Bronchial epithelial cell (primary cell): ENCODE measurements at regions not wholly inside any gene's neighbourhood (a gene's known extent, or its start where the extent isn't known, plus 50 kb on each side); places are given as distances from the start of the nearest gene placed in this dataset.

Experiments used
- DNase-seq: peaks from one replicate; pipeline ENCODE4 v3.0.0-alpha.2; 2010; ENCODE audit warnings: low read depth
- FAIRE-seq: peaks from 2 replicates; lab custom pipeline; 2011; peaks lifted over from hg19 to GRCh38; lab: Jason Lieb, UNC
- H3K27me3 ChIP-seq: 2 replicates; pipeline ENCODE4 v1.5.1; 2011; ENCODE audit warnings: low read length; ENCODE audit not compliant: control insufficient read depth, insufficient read depth
- H3K36me3 ChIP-seq: 2 replicates; pipeline ENCODE4 v1.5.1; 2011; ENCODE audit warnings: low read length; ENCODE audit not compliant: control insufficient read depth, insufficient read depth
- H3K4me3 ChIP-seq: 2 replicates; pipeline ENCODE4 v1.5.1; 2011; ENCODE audit warnings: mild to moderate bottlenecking, low read depth, low read length, control low read depth
- CTCF ChIP-seq: IDR thresholded peaks from 2 replicates; pipeline ENCODE4 v1.5.1; 2011; ENCODE audit warnings: mild to moderate bottlenecking, moderate library complexity, low read length, control low read depth, inconsistent platforms; ENCODE audit not compliant: insufficient read depth, severe bottlenecking

GRCh38 chr18:14941792-14942191, 193.8 kb downstream of the ANKRD30B start:
- H3K27me3 ChIP-seq, result no peaks in the 10 kb centered on the region
- no peak for DNase-seq
- no peak overlapping the region for H3K4me3 ChIP-seq
- FAIRE-seq, result no peak
- no peaks in the 10 kb centered on the region for H3K36me3 ChIP-seq
- no peak for TF ChIP-seq CTCF

DNA sequence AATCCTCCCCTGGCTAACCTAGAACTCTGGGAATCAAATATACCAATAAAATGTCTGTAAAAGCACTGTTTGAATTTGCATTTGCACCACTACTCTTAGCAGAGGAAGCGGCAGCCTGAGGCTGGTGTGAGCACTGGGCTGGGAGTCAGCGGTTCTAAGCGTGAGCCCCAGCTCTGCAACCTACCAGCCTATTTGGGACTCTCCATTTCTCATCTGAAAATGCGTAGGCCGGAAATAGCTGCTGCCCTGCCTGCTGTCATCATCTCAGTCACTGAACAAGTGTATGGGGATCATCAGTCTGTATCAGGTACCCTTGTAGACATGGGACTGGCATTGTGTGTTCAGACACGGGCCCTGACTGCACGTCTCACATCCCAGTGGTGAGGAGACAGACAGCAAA, 194.3 kb downstream of the ANKRD30B start:
- TF ChIP-seq CTCF, result no peak
- no peak for FAIRE-seq
- H3K27me3 ChIP-seq, result no peaks in the 10 kb centered on the region
- H3K4me3 ChIP-seq, result no peak overlapping the region
- no peaks in the 10 kb centered on the region for H3K36me3 ChIP-seq
- no peak for DNase-seq

- DNase-seq (no peak), FAIRE-seq (no peak)
- Histone ChIP-seq H3K27me3 (no peaks in the 10 kb centered on the region), H3K36me3 (no peaks in the 10 kb centered on the region), H3K4me3 (no peak overlapping the region)
- no peak for TF ChIP-seq CTCF
These were observed 195.5 kb downstream of the ANKRD30B start for GRCh38 chr18:14943486-14943885.

DNA sequence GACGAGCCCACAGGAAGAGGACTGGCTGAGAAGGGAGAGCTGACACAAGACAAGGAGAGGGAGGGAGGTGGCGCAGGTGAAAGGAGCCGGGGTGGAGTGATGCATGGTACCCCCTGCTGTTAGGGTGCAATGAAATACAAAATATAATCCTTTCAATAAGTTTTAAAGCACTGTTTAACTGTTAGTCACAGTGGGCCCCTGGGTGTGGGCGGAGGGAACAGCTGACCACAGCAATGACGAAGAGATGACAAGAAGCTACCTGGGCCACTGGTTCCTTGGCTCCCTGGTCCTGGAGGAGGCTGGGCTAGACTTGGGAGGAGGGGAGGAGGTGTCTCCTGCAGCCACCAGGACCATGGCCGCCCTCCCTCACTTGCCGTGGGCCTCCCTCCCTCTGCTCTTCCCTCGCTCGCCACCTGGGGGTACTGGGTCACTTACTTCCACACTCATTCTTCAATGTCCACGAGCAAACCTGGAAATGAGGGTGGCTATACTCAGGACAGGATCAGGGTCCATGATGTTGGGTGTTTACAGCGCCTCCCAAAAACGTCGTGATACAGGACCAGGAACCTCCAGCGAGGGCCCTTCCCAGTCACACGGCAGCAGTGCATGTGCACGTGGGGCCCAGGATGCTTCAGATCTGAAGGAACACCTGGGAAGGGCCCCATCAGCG, 196.1 kb downstream of the ANKRD30B start:
- H3K36me3 ChIP-seq, result no peaks in the 10 kb centered on the region
- H3K27me3 ChIP-seq, result no peaks in the 10 kb centered on the region
- TF ChIP-seq CTCF, result no peak
- DNase-seq, result no peak
- H3K4me3 ChIP-seq, result no peak overlapping the region
- FAIRE-seq, result no peak

- no peaks in the 10 kb centered on the region for H3K27me3 ChIP-seq
- no peak for TF ChIP-seq CTCF
- FAIRE-seq, result no peak
- H3K4me3 ChIP-seq, result no peak overlapping the region
- DNase-seq, result no peak
- H3K36me3 ChIP-seq, result no peaks in the 10 kb centered on the region
These were observed 196.9 kb downstream of the ANKRD30B start for GRCh38 chr18:14944838-14945237.

GRCh38 chr18:14945286-14945685, 197.3 kb downstream of the ANKRD30B start:
- TF ChIP-seq CTCF, result no peak
- FAIRE-seq (no peak), DNase-seq (no peak)
- Histone ChIP-seq H3K27me3 (no peaks in the 10 kb centered on the region), H3K36me3 (no peaks in the 10 kb centered on the region), H3K4me3 (no peak overlapping the region)
